CD4-positive, alpha-beta T cell treated with Interferon gamma for 1 hour (primary cell): ENCODE measurements at regions not wholly inside any gene's neighbourhood (a gene's known extent, or its start where the extent isn't known, plus 50 kb on each side); places are given as distances from the start of the nearest gene placed in this dataset.
A peak's percentile ranks its signal among the peaks of the same experiment; 100 is the strongest.

Source experiments
- DNase-seq: peaks from one replicate; pipeline ENCODE4 v3.0.0-alpha.2; 2020

DNA sequence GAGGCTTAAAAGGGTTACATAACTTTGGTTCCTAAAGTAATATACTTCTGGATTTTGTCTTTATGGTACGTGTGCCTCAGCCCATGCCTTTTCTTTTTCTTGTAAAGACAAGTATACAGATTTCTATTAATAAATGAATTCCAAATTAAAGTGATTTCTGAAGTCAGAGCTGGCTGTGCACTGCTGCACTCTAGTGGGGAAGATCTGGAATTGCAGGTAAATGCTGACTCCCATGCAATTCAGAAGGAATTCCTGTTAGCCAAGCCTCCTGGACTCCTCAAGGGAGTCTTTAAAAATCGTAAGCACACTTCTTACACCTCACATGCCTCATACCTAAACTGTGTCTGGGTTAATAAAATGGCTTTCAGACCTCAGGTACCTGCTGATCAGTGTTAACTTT, 118.4 kb upstream of the SLC7A1 start:
- no peak for DNase-seq

DNA sequence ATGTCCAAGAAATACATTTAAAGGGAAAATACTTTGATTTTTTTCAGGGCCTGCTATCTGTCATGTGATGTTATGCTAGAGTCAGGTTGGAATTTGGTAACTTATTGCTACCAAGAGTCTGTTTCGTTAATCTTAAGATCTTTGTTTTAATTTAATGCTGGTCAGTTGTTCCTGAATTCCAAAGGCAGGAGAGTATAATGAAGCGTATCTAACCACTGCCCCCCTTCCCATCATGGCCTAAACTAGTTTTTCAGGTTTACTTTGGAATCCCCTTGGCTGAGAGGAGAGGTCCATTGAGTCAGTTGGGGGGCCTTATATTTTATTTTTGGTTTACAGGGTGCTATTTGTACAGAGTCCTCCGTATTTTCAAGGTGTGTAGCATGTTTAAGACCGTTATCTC, 116.3 kb upstream of the SLC7A1 start:
- no peak for DNase-seq

DNA sequence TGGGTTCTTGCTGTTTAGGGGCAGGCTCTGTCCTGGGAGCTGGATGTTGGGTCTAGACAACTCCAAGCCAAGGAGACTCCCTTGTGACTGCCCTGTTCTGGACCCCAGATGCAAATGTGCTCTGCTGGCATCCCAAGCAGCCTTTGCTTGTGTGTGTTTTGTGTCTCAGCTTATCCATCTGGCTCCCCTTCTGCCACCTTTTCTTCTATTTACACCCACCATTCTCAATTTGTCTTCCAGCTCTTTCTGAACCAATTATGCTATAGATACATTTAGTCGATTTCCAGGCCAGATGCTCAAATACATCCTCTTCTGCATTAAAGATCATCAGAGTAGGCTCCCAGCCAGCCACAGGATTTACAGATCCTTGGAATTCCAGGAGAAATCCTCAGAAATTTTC, 115.0 kb upstream of the SLC7A1 start:
- DNase-seq: no peak

DNA sequence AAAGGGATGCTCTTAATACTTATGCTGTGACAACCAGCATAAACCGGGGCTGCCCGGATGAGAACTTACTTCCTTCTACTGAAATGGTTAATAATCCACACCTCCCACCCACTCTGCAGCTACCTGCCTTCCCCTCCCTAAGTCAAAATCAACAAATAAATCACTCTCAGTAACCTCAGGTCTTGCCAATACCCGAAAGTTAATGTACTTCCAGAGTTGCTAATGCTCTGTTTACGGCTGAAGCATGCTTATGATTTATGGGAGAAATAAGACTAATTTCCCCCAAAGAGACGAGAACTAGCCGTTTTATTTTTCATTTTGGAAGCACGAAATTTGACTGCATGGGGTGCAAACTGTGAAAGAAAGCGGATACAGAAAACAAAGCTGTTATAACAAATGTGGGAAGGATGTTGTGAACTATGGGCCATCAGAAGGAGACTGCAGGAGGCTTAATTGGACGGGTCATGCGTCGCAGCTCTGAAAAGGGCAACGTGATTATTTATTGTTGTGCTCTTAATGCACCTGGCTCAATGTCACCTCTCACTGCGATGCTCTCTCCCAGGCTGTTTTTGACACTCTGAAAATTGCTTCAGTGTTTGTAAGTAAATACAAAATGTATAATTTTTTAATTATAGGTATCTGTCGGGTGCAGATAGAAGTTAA, 114.0 kb upstream of the SLC7A1 start:
- no peak for DNase-seq

DNA sequence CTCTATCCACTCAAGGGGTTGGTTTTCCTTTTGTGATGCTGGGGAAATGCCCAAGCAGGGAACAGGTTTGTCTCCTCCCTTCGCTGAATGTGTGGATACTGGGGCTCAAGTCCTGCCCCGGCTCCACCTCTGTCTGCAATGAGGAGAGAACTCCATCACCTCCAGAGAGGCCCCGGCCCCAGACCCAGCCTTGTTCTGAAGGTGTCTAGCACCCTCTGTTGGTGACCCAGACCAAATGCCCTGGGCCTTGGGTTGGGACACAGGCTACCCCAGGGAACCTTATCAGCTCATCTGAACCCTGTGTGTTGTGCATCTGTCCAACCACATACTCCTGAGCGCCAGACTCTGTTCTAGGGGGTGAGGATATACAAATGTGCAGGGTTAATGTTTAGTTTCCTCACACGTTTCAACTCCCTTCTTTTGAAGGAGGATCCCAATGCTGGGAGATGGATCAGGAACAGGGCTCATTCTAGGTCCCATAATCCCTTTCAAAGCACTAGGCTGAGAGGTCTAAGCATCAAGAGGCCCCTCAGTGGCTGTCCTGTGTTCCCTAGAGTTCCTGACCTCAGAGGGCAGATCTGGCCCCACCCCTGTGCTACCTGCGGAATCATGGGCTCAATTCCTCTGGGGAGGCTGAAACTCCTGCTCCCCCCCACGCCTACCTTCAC, 112.5 kb upstream of the SLC7A1 start:
- DNase-seq: peak; percentile 33

DNA sequence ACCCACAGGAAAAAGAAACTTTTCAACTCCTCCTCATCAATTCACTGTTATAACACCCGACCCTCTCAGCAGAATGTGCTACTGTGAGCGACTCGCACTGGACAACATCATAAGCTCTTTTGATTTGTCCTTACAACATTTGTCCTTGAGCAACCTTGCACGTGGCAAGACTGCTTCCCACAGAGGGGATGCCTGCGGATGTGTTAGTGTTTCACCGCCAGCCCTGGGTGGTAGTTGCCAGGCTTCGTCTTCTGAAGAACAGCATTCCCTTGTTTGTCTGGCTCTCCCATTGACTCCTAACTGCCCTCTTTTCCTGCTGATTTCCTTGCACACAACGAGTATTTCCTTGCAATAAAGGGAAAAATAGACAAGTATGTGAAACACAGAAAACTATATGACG, 111.4 kb upstream of the SLC7A1 start:
- DNase-seq: no peak

DNA sequence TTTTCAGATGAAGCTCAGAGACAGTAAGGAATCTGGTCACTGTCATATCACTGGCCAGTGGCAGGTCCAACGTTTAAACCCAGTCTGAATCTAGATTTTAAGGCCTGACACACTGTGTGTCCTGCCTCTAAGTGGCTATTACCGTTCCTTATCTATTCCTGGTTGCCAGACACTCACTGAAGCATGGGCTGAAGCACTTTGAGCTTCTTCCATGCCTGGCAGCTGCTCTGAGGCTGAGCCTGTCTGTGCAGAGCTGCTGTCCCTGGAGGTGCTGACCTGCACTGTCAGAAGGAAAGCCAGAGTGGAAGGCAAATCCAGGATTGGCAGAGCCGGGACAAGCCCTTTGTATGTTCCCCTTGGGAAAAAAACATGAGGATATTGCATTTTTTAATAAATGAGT, 109.2 kb upstream of the SLC7A1 start:
- no peak for DNase-seq

DNA sequence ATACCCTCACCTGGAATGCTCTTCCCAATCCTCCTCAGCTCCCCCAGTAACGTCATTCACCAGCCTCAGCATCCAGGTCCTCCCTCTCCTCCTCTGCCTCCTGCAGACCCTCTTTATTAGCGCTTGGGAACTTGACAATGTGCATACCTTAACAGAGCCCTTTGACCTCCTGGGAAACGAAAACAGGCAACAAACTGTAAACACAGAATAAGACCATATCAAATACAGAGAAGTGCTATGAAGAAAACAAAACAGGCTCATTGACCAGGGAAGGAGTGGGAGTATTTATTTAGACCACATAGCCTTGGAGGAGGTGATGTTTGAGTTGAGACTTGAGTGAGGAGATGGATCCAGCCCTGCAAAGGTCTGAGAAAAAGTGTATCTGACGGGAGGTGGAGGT, 107.9 kb upstream of the SLC7A1 start:
- DNase-seq: no peak

DNA sequence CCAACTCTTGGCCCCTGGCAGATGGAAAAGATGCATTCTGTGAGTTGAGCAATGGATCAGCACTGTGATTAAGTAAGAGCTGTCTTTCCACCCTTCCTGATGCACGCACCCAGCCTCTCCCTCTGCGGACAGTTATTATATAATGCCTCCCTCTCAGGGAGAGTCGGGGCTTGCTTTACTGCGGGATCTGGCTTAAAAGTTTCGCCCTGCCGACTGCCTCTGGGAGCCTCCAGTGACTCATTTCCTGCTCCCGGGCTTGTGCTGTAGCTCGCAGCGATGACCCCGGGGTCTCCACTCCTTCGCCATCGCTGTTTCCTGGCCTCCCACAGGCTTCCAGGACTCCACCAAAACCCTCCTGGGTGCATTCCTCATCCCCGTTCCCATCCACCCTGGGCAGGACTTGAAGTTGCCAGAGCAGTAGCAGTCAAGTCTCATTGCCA, 107.4 kb upstream of the SLC7A1 start:
- no peak for DNase-seq

DNA sequence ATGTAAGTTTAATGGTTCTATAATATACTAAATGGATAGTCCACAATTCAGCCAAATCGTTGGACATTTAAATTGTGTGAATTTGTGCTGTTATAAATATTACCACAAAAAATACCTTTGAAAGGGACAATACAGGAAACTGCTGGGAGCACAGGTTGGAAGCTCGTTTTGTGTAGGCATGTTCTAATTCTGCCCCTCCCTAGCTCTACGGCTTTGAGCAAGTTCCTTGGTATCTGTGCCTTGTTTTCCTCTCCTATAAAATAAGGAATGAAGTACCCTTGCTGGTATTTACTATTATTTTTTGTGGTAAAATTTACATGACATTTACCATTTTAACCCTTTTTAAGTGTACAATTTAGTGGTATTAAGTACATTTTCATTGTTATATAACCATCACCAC, 102.6 kb upstream of the SLC7A1 start:
- DNase-seq: no peak

DNA sequence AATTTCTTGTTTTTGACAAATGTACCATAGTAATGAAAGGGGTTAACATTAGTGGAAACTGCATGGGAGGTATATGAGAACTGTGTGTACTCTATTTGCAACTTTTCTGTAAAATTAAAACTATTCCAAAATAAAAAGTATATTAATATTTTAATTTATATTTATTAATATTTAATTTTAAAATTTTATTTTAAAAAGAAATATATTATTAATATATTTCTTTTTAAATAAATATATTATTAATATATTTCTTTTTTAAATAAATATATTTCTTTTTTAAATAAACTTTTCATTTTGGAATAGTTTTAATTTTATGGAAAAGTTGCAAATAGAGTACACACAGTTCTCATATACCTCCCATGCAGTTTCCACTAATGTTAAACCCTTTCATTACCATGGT, 101.1 kb upstream of the SLC7A1 start:
- no peak for DNase-seq

DNA sequence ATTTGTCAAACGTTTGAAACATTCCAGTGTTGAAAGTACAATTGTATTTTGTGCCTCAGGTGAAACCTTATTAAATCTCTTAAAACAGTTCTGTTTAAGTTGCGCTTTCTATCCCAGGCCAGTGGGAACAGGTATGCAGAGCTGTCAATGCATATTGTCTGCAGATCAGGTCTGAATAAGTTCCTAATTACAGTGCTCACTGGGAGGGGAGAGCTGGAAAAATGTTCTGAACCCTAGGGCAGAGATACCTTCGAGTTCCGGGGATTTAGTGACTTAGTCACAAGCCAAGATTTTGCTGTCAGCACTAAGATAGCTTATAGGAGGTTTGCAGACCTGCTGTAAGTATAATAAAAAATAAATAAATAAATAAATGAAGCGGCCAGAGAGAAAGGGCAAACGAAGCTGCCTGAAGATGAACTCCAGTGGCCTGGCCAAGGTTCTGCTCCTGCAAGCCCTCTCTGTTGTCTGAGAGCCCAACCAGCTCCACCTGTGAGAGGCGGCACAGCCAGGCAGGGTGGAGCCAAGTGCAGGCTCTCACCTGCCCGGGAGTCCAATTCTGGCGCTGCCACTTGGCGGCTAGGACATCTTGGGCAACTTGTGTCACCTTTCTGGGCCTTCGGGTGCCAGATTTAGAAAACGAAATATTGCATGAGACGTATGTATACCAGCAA, 97.9 kb upstream of the SLC7A1 start:
- DNase-seq: no peak

DNA sequence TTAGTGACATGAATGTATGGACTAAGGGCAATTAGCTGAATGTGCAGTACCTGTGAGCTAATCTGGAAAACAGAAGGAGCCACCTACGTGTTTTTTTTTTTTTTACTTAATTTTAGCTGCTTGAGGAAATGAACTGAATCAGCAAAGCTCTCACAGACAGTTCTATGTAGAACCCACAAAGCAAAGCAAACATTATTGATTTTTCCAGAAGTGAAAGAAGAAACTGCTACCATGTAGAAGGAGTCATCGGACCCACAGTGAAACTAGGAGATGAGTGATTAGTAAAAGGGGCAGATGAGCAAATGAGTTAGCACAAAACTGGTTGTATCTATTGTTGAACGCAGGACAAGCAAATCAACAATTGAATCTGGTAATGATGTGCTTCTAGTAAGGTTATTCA, 94.1 kb upstream of the SLC7A1 start:
- DNase-seq: no peak

DNA sequence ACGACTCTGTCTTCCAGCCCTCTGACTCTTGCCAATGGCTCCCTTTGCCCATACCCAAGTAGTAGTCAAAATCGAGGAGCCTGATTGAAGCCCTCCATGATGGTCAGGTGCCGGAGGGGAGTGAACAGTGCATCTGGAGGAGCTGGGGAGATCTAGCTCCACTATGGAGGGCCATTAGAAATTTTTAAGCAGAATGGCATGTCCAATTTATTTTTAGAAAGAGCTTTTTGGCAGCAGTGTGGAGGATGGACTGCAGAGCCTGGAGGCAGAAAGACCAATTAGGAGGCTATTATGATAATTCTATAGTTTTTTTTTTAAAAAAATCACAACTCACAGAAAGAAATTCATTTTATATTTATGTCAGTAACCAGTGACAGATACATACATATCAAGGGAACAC, 92.7 kb upstream of the SLC7A1 start:
- no peak for DNase-seq

DNA sequence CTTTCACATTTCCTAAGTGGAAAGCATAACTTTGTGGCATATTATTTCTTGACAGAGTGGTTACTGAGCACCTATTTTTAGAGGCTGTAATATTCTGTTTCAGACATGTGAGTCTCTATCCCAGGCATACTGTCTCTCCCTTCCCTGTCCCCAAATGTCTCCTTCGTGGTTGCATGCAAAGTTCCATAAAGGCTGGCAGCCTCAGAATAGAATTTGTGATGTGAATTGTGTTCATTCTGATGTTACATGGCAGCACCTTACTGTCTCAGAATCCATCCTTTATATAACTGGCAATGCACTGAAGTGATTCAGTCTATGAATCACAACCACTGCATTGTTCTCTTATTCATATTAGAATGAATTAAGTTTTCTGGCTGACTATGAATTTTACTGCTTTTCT, 89.0 kb upstream of the SLC7A1 start:
- DNase-seq: no peak

DNA sequence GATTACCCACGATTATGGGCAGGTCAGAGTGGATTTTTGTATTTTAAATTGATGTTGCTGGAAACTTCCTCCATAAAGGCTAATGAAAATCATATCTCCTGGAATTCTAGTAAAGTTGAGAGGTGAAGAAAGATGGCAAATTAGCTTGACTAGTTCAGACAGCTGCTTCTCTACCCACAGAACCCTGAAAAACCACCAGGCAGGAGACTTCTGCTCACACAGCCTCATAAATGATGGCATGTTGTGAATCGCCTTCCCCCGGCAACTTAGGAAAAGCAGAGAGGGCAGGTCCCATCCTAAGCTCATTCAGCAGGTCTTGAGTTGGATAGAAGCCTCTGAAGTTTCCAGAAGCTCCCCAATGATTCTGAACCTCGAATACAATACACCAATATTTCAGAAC, 87.6 kb upstream of the SLC7A1 start:
- DNase-seq: no peak

DNA sequence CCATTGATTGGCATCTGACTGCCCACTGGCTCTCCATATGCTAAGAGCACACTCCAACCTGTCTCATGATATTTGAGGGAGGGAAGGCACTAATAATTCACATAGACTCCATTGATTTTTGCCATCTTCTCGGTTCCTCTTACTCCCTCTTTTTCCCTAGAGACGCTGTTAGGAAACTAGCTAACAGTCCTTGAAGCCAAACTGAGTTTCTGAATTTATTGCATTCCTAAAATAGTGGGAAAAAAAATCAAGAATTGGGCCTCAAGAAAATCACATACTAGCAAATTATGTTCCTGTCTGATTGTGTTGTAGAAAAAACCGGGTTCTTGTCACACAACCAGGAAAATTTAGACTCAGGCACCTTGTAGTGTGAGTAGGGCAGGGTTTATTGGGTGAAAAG, 86.4 kb upstream of the SLC7A1 start:
- DNase-seq: no peak

DNA sequence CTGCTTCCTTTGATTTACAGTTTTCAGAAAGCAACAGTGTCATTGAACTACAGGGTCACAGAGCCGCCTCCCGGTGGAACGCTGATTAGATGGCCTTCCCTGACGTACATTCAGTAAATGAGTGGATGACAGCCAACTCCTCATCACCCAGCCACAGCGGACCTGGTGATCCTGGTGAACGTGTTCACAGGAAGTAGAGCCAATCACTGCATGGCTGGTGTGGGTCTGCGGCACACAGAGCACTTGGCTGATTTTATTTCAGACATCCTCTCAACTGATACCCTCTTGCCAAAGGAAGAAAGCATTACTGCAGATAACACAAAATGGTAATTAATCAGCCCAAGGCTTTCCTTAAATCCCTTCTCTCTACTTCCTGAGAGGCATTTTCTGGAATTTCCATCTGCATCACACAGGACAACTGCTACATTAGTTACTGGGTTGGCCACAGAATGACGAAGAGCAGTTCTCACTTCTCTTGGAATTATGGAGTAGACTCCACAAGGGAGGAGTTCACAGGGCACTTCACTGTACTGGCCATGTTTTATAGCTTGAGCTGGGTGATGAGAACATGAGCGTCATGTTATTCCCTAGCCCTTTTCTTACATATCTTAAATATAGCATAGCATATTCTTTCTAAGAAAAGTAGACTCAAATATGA, 84.0 kb upstream of the SLC7A1 start:
- no peak for DNase-seq

DNA sequence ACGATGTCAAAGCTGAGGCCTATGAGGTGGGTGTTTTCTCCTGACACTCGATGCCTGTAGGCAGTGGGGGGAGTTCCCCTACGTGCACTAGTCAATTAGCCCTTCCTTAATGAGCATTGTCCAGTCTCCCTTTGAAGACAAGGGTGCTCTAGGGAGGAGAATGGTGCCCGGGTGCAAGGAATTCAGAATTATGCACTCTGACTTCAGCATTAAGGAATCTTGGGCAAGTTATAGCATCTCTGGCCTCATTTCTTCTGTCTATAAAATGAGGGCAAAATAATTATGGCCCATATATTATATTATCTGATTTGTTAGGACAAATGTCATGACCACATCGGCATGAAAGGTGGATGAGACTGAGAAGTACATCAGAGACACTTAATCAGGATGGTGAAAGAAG, 82.1 kb upstream of the SLC7A1 start:
- no peak for DNase-seq

DNA sequence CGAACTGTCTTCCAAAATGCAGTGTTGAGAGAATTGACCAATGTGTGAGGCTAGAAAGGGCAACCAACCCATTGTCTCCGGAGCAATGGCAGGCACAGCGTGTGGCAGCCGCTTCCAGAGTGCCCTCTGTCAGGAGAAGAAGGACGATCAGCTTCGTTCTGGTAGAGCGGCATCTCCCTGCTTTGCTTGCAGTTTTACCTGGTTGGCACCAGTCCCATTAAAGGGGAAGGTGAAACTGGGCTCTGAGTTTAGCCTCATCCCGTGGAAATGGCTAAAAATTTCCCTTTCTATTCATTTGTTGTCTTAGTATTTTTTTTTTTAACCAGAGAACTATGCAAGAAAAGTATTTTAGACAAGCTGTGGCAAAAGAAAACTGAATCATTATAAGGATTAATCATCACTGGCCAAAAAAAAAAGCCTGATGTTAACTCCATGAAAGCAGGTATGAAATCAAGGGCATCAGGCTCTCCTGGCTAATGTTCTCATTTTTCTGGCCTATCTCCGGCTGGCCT, 81.5 kb upstream of the SLC7A1 start:
- no peak for DNase-seq

DNA sequence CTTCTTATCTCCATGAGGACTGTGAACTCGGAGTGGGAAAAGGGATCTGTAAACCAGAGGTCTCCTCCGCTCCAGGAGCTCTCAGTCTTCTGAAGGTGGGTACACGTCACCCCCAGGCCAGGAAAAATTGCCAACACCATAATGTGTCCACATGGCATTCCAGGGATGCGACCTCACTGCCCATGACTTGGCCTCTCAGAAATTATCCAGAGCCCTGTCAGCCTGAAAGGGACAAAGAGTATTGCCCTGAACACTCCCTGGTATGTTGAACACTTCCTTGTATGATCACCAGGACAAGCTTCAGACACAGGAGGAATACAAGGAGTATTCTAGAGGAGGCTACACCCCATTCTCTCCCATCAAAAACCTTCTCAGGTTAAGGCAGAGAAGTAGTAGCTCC, 81.0 kb upstream of the SLC7A1 start:
- no peak for DNase-seq

DNA sequence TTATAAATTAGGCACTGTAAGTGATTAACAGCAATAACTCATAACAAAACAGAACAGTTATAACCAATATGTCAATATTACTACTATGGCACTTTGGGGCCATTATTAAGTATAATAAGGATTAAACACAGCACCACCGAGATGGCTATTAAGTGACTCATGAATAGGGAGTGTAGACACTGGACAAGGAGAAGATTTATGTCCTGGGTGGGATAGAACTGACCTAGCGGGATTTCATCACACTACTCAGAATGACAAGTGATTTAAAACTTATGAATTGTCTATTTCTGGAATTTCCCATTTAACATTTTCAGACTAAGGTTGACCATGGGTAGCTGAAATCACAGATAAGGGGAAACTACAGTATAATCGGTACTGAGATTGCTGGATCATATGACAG, 79.0 kb upstream of the SLC7A1 start:
- no peak for DNase-seq

DNA sequence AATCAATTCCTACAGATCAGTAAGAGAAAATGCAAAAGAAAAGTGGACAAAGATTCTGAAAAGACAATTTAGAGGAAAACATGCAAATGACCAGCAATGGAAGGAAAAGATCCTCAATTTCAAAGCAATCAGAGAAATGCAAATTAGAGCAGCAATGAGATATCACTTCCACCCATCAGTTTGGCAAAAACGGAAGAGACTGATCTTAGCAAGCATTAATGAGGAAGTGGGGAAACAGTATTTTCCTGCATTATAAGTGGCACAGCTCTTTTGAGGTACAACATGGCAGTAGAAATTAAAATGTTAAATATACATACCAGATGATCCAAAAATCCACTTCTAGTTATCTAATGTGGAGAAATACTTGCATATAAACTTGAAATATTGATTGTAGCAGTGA, 69.1 kb upstream of the SLC7A1 start:
- DNase-seq: no peak
